ENCODE measurements at regions not wholly inside any gene's neighbourhood (a gene's known extent, or its start where the extent isn't known, plus 50 kb on each side); places are given as distances from the start of the nearest gene placed in this dataset.

DNA sequence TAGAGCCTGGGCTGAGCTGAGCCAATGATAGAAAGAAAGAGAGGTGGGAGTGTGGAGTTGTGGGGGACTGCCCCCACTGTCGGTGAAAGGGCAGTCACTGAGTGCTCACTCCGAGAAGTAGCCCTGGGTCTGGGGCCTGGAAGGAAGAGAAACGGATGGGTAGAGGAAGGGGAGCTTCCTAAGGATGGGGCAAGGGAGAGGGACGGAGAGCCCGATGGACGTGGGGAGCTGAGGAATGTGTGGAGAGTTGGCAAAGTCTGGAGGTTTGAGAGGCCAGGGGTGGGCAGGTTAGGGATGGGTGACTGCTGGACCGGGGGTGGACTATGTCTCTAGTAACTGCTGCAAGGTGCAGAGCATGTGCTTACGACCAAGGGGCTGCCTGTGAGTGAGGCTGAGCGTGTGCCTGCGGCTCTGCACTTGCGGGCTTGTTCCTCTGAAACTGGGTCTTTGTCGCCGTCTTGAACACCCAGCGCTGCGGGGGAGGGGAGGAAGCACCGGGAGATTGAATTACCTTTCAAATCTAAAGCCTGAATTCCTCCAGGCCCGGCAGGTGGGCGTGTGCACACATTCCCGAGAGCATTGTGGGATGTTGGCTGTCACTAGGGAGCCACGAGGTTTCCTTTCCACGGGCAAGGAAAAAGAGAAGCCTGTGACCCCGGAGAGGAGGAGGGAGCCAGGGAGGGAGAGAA is 76.4 kb upstream of the ARAP3 start:
- TF ChIP-seq, protein P1, sequence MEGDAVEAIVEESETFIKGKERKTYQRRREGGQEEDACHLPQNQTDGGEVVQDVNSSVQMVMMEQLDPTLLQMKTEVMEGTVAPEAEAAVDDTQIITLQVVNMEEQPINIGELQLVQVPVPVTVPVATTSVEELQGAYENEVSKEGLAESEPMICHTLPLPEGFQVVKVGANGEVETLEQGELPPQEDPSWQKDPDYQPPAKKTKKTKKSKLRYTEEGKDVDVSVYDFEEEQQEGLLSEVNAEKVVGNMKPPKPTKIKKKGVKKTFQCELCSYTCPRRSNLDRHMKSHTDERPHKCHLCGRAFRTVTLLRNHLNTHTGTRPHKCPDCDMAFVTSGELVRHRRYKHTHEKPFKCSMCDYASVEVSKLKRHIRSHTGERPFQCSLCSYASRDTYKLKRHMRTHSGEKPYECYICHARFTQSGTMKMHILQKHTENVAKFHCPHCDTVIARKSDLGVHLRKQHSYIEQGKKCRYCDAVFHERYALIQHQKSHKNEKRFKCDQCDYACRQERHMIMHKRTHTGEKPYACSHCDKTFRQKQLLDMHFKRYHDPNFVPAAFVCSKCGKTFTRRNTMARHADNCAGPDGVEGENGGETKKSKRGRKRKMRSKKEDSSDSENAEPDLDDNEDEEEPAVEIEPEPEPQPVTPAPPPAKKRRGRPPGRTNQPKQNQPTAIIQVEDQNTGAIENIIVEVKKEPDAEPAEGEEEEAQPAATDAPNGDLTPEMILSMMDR (IDR thresholded peaks at IDR 0.05) = no peak
- no peak for TF ChIP-seq POLR2A (IDR thresholded peaks at IDR 0.05)

All from esophagus squamous epithelium (tissue), 4 donors.